GM21447 (cell line): ENCODE measurements at regions not wholly inside any gene's neighbourhood (a gene's known extent, or its start where the extent isn't known, plus 50 kb on each side); places are given as distances from the start of the nearest gene placed in this dataset.

Source experiments
- ATAC-seq: cut with Tn5 transposase; IDR thresholded peaks from one replicate; pipeline ENCODE4 v1.9.1; 2021; ENCODE audit not compliant: unreplicated experiment

DNA sequence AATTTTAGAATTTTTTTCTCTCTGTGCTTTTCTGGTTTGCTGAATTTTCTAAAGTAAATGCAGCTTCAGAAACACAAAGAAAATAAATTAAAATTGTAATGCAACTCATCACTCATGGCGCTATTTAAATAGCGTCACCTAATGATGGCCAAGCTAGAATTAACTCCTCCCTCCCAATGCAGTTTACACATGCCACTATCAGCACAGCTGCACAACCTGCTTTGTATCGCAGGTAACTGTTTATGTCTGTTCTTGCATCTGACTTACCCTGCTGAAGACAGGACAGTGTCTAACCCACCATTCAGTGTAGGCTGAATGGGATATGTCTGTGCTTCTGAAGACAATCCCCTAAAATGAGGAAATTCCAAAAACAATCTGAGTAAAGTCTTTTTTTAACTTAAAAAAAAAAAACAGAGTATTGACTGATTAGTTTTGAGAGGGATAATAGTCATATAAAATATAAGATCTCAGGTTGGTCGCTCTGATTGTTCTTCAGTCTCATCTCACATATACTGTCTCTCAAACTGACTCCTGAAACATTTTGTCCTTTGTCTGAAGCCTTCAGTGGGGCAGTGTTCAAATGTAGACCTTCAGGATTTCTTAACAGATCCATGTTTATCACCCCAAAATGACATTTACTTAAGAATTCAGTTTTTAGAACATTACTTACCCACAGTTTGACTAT is 271.4 kb downstream of the ZEB2 start:
- no peak for ATAC-seq

GRCh38 chr2:144244938-144245337 is 275.0 kb downstream of the ZEB2 start:
- no peak for ATAC-seq

- ATAC-seq, result no peak
Measured at GRCh38 chr2:144242311-144242710, 277.6 kb downstream of the ZEB2 start.

DNA sequence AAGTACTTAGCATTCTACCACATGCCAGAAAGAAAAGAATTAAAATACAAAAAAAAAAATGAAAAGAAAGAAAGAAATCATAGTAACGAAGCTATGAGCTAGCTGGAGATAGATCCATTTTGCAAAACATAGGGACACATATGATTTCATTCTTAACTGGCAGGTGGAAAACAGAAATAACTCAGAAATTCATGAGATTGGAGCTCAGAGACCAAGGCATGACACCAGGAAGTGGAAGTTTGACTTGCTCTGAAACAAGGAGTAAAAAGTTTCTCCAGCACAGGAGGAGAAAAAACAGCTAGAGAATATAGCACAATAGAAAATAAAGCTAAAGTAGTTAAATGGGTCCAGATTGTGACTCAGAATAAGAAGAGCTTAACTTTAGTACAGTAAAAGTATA is 278.1 kb downstream of the ZEB2 start:
- ATAC-seq, result no peak

GRCh38 chr2:144240656-144241339 is 279.1 kb downstream of the ZEB2 start:
- ATAC-seq, result peak; percentile 92

DNA sequence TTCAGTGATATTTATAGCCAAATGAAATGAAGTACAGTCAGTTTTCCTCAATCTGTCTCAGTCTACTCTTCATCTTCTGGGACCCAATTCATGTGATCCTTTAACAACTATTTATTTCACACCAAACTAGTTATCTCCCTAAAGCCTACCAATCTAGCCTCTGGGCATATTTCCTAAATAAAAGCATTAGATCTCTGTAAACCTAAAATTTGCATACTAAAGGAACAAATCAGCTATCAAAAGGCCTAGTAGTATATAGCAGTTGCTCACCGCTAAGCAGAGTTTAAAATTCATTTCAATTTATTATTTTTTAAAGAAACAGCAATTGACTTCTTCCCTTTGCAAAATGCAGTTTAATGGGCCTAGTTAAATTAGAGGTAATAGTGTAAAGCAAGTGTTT is 280.2 kb downstream of the ZEB2 start:
- ATAC-seq, result no peak

DNA sequence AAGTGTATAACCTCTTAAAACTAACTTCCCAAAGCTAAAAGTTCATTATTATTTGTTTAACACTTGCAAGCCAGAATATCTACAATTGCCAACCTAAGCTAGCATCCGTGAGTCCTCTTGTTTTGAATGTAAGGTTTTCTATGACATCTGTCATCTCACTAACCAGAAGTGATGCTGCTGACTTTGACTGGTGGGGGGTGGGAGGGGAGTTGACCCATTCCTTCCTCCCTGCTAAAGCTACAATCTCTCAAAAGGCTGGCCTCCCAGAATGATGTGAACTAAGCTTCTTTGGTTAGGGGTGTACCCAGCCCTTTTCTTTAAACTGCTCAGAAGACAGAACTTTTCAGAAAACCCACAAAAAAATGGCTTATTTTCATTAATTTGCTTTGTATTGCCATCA is 280.6 kb downstream of the ZEB2 start:
- no peak for ATAC-seq

DNA sequence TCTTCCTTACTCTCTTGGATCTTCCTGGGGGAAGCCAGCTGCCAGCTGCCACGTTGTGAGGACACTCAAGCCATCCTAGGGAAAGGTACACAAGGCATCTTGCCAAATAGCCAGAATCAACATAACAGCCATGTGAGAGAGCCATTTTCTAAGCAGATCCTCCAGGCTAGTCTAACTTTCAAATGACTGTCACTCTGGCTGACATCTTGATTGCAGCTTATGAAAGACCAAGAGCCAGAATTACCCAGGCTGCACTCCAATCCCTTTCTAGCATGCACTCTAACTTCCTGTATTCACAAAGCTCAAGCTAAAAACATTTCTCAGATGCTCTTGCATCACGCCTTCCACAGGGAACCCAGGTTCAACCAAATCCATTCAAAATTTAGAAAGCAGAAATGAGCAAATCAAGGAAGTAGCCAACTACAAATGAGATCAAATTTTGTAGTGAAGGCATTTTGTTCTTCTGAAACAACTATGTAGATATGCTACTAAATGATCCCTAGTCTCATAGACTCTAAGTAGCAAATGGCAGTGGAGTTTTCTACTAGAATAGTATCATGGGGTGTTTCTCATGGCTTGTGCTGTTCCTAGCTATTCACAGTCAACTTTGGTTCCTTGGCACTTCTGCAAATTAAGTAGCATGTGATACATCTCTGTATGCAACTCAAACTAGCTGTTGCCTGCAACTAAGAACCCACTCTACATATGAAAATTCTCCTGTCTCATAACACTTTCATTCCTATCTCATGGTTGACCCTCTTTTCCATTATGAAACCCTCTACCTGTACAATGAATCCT is 281.9 kb downstream of the ZEB2 start:
- no peak for ATAC-seq

DNA sequence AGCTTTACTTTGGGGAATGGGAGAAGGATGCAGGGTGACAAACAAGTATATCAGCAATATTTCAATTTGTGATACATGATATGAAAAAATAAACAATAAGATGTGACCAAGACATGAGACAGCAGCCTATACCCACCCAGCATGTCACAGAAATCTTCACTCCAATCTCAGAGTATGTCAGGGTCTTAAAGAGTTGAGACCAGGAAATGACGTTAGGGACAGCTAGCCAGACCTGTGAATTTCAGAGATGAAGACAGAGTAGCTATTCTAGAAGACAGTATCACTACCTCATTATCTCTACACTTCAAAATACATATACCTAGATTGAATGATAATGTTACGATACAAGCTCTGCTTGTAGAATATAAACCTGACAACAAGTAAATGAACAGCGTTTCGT is 282.8 kb downstream of the ZEB2 start:
- ATAC-seq, result no peak

GRCh38 chr2:144235050-144235449 is 284.9 kb downstream of the ZEB2 start:
- no peak for ATAC-seq

- ATAC-seq, result no peak
Measured at GRCh38 chr2:144234542-144234871, 285.4 kb downstream of the ZEB2 start.

DNA sequence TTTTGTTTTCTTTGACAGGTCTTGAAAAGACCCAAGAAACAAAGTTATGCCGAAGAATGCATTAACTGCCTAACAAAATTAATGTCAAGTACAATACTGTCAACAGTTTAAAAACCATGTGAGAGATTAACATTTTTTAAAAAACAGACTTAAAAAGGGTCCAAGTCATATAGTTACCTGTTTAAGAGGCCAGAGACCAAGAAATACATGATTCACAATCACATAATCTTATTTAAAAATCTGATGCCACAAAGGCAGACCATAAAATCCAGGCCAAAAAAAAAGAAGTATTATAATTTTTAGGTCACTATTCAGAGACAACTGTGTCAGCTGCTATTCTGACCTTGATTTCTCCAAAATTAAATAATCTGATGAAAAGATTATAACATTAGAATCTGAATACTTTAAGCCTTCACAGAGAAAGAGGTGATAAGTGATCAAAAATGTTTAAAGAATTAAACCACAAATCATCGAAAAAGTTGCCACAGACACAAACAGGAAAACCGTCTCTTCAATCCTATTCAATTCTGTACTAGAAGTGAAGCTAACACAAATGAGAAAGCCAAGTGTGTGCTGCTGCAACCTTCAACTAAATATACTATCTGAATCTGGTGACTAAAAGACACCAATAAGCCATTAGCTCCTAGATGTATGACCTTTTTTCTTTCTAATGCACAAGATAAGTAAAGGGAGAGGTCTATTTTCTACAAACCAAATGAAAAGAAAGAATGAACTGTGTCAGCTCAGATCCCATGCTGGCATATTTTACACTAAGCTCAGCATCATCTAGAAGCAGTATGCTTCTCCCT is 286.0 kb downstream of the ZEB2 start:
- ATAC-seq, result no peak

DNA sequence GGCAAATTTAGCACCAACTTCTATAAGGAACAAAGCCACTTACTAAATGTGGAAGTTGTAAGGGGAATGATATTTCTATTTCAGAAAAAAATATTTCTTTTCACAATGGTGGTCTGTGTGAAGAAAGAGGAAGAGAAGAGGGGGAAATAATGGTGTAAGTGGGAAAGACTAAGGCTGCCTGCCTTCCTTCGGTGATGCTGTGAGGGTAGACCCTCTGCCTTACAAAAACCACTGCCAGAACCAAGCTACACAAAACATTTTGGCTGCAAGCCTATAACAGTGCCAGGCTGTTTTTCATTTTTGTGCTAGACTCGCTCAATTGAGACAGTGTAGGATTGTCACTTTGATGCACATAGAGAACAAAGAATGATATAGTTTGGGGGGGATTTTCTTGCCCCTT is 286.6 kb downstream of the ZEB2 start:
- ATAC-seq, result no peak

GRCh38 chr2:144230448-144231085 is 289.4 kb downstream of the ZEB2 start:
- ATAC-seq, result no peak

DNA sequence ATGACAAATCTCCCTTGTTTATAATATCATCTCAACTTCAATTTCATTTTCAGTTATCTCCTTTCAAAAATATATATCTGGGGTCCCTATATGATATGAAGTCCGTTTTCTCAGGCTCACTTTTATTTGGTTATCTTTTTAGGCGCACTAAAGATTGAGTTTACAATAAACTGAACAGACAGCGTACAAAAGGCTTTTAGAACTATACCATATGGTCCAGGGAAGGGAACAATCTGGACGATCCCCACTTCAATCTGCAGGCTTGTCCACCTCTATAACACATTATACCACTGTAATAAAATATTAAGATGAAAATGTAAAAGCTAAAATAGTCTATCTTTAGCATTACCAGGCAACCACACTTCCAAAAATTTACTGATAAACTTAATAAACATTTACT is 289.9 kb downstream of the ZEB2 start:
- no peak for ATAC-seq

DNA sequence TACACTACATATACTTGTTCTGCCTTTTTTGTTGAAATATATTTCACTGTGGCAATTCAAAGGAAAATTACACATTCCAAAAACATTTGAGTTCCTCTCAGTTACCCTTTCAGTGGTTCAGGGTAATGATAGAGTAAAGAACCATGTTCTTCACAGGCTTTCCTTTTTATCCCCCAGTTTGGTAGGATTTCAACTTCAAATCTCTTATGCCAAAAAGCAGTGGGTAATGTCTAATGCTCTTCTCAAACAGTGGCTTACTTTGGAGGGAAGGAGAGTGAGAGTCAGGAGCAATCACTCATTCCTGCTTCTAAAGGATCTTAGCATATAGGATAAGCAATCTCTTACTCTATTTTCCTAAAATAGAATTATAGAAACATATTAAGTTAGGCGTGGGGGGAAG is 290.6 kb downstream of the ZEB2 start:
- no peak for ATAC-seq

GRCh38 chr2:144227427-144228105 is 292.4 kb downstream of the ZEB2 start:
- no peak for ATAC-seq

- no peak for ATAC-seq
Measured at GRCh38 chr2:144225076-144225475, 294.8 kb downstream of the ZEB2 start.

- ATAC-seq, result no peak
Measured at GRCh38 chr2:144224472-144224871, 295.4 kb downstream of the ZEB2 start.

DNA sequence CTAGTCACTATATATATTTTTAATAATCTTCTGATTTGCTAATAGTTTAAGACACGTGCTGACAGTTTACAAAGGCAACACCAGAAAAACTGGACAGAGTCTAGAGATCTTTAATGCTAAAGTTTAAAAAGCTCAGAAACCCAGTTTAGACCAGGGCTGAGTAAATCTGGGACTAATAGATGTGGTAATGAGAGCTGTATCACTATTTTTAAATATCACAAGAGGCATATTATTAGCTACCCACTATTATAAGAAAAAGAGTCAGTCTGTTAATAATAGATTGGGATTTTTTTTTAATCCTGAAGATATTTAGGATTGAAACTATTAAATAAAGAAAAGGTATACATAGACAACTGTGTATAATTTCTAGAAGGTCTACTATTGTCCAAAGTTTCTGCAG is 299.9 kb downstream of the ZEB2 start:
- ATAC-seq, result no peak
